ENCODE measurements at regions not wholly inside any gene's neighbourhood (a gene's known extent, or its start where the extent isn't known, plus 50 kb on each side); places are given as distances from the start of the nearest gene placed in this dataset.

GRCh38 chr9:87803166-87803565, 77.2 kb downstream of the CTSL start:
- no peaks in the 10 kb centered on the region for H3K27me3 ChIP-seq (replicated peaks; ENCODE audit: insufficient read depth)
- WGBS, 2 experiments (ENCODE audit: low coverage in 1 of 2, low lambda C conversion rate in 2 of 2, missing lambda C conversion rate in 2 of 2): 78 to 88% methylated on average over 5 to 15 of the region's 15 CpGs
- no peaks in the 10 kb centered on the region for H4K20me1 ChIP-seq (ENCODE audit: insufficient read depth)
- H3K36me3 ChIP-seq (ENCODE audit: low read depth): no peaks in the 10 kb centered on the region
- H3K27ac ChIP-seq: no peak overlapping the region
- no peak overlapping the region for H2AFZ ChIP-seq
- in situ Hi-C loops (cut with MboI): loop anchor here (25.0 kb wide), 1 partner anchor 466 kb away; no protein-coding TSS in a partner anchor
- DNase-seq: no peak
- H3K9me2 ChIP-seq (ENCODE audit: insufficient read depth): no peaks in the 10 kb centered on the region
- H3K4me3 ChIP-seq: no peak overlapping the region
- no peaks in the 10 kb centered on the region for H3K9me3 ChIP-seq (ENCODE audit: low read depth)
- TF ChIP-seq EZH2 (IDR thresholded peaks at IDR 0.05; ENCODE audit: insufficient read depth, poor library complexity, severe bottlenecking) (no peak), EZH2phosphoT487 (IDR thresholded peaks at IDR 0.05; ENCODE audit: insufficient read depth, low read depth) (no peak)
- no peaks in the 10 kb centered on the region for H3F3A ChIP-seq (ENCODE audit: insufficient read depth)
- no peaks in the 10 kb centered on the region for H3K79me2 ChIP-seq (ENCODE audit: insufficient read depth)
- H3K4me2 ChIP-seq (ENCODE audit: unreplicated experiment): no peak overlapping the region
- no peak overlapping the region for H3K9ac ChIP-seq
- H3K4me1 ChIP-seq (ENCODE audit: insufficient read depth): no peaks in the 10 kb centered on the region

- in situ Hi-C loops (cut with MboI): loop anchor here (25.0 kb wide), 1 partner anchor 466 kb away; no protein-coding TSS in a partner anchor
- no peaks in the 10 kb centered on the region for H3K9me3 ChIP-seq (ENCODE audit: low read depth)
- H3K79me2 ChIP-seq (ENCODE audit: insufficient read depth): no peaks in the 10 kb centered on the region
- H3K9me2 ChIP-seq (ENCODE audit: insufficient read depth): no peaks in the 10 kb centered on the region
- no peak for TF ChIP-seq EZH2phosphoT487 (IDR thresholded peaks at IDR 0.05; ENCODE audit: insufficient read depth, low read depth)
- TF ChIP-seq EZH2 (IDR thresholded peaks at IDR 0.05; ENCODE audit: insufficient read depth, poor library complexity, severe bottlenecking): no peak
- H3K36me3 ChIP-seq (ENCODE audit: low read depth): no peaks in the 10 kb centered on the region
- no peaks in the 10 kb centered on the region for H3F3A ChIP-seq (ENCODE audit: insufficient read depth)
- WGBS, 2 experiments (ENCODE audit: low coverage in 1 of 2, low lambda C conversion rate in 2 of 2, missing lambda C conversion rate in 2 of 2): 68 to 69% methylated on average over 9 of the region's 9 CpGs
- H3K9ac ChIP-seq: no peak overlapping the region
- no peak for DNase-seq
- no peak overlapping the region for H3K4me2 ChIP-seq (ENCODE audit: unreplicated experiment)
- H3K4me3 ChIP-seq: no peak overlapping the region
- no peak overlapping the region for H2AFZ ChIP-seq
- H3K4me1 ChIP-seq (ENCODE audit: insufficient read depth): no peaks in the 10 kb centered on the region
- H3K27ac ChIP-seq: no peak overlapping the region
- H4K20me1 ChIP-seq (ENCODE audit: insufficient read depth): no peaks in the 10 kb centered on the region
- no peaks in the 10 kb centered on the region for H3K27me3 ChIP-seq (replicated peaks; ENCODE audit: insufficient read depth)
Observed at GRCh38 chr9:87803623-87804345, 77.9 kb downstream of the CTSL start.

- no peaks in the 10 kb centered on the region for H3K79me2 ChIP-seq (ENCODE audit: insufficient read depth)
- no peaks in the 10 kb centered on the region for H3K27me3 ChIP-seq (replicated peaks; ENCODE audit: insufficient read depth)
- no peak for TF ChIP-seq EZH2phosphoT487 (IDR thresholded peaks at IDR 0.05; ENCODE audit: insufficient read depth, low read depth)
- no peak for TF ChIP-seq EZH2 (IDR thresholded peaks at IDR 0.05; ENCODE audit: insufficient read depth, poor library complexity, severe bottlenecking)
- no peaks in the 10 kb centered on the region for H3K36me3 ChIP-seq (ENCODE audit: low read depth)
- no peaks in the 10 kb centered on the region for H3K9me2 ChIP-seq (ENCODE audit: insufficient read depth)
- no peaks in the 10 kb centered on the region for H3K4me1 ChIP-seq (ENCODE audit: insufficient read depth)
- WGBS, 2 experiments (ENCODE audit: low coverage in 1 of 2, low lambda C conversion rate in 2 of 2, missing lambda C conversion rate in 2 of 2): 78 to 85% methylated on average over 5 of the region's 5 CpGs
- H3K4me2 ChIP-seq (ENCODE audit: unreplicated experiment): no peak overlapping the region
- H3K9me3 ChIP-seq (ENCODE audit: low read depth): no peaks in the 10 kb centered on the region
- H3K27ac ChIP-seq: no peak overlapping the region
- H4K20me1 ChIP-seq (ENCODE audit: insufficient read depth): no peaks in the 10 kb centered on the region
- H3F3A ChIP-seq (ENCODE audit: insufficient read depth): no peaks in the 10 kb centered on the region
- H3K4me3 ChIP-seq: no peak overlapping the region
- no peak for DNase-seq
- in situ Hi-C loops (cut with MboI): loop anchor here (25.0 kb wide), 1 partner anchor 468 kb away; no protein-coding TSS in a partner anchor
- no peak overlapping the region for H2AFZ ChIP-seq
- H3K9ac ChIP-seq: no peak overlapping the region
Observed at GRCh38 chr9:87805259-87805658, 77.4 kb upstream of the SPATA31E1 start.

DNA sequence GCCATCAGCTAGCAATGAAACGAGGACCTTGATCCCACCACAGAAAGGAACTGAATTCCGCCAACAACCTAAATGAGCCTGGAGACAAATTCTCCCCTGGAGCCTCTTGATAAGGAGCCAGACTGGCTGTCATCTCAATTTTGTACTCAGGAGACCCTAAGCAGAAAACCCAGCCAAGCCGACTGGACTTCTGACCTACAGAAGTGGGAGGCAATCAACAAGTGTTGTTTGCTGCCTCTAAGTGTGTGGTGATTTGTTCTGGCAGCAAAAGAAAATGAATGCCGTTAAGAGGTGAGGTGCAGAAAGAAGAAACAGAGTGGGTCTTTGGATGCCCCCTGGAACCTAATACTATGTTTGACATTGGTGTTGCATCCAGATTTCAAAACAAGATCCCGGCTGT, 72.7 kb upstream of the SPATA31E1 start:
- Histone ChIP-seq H2AFZ (no peak overlapping the region), H3K9me2 (ENCODE audit: insufficient read depth) (no peaks in the 10 kb centered on the region), H3K27ac (no peak overlapping the region), H4K20me1 (ENCODE audit: insufficient read depth) (no peaks in the 10 kb centered on the region), H3K9ac (no peak overlapping the region), H3F3A (ENCODE audit: insufficient read depth) (peaks cover 19% of the 10 kb centered on the region; the same call in 1 of the 2 replicates), H3K4me3 (no peak overlapping the region), H3K36me3 (ENCODE audit: low read depth) (no peaks in the 10 kb centered on the region), H3K79me2 (ENCODE audit: insufficient read depth) (no peaks in the 10 kb centered on the region), H3K9me3 (ENCODE audit: low read depth) (no peaks in the 10 kb centered on the region), H3K4me2 (ENCODE audit: unreplicated experiment) (no peak overlapping the region), H3K27me3 (replicated peaks; ENCODE audit: insufficient read depth) (no peaks in the 10 kb centered on the region), H3K4me1 (ENCODE audit: insufficient read depth) (peaks cover 13% of the 10 kb centered on the region)
- 74 to 85% methylated on average over 5 of the region's 5 CpGs for WGBS, 2 experiments (ENCODE audit: low coverage in 1 of 2, low lambda C conversion rate in 2 of 2, missing lambda C conversion rate in 2 of 2)
- DNase-seq: no peak
- in situ Hi-C loops (cut with MboI): loop anchor here (10.0 to 25.0 kb wide), 2 partner anchors 135 to 473 kb away; no protein-coding TSS in a partner anchor
- no peak for TF ChIP-seq EZH2 (IDR thresholded peaks at IDR 0.05; ENCODE audit: insufficient read depth, poor library complexity, severe bottlenecking)
- no peak for TF ChIP-seq EZH2phosphoT487 (IDR thresholded peaks at IDR 0.05; ENCODE audit: insufficient read depth, low read depth)

All from GM23248 (cell line).